Head of caudate nucleus (tissue), 42 donors: ENCODE measurements at regions not wholly inside any gene's neighbourhood (a gene's known extent, or its start where the extent isn't known, plus 50 kb on each side); places are given as distances from the start of the nearest gene placed in this dataset.
A peak's percentile ranks its signal among the peaks of the same experiment; 100 is the strongest.
"Not testable (repeated sequence)": the region's sequence is repeated elsewhere in the genome, so short reads cannot be mapped to it uniquely, and the experiment has no call there.

Experiments
- DNase-seq, 42 donors: peaks; one replicate each; pipeline versions ENCODE4 v3.0.0 to v3.0.0-alpha.2; 2020 to 2021; ENCODE audit warnings: mixed read lengths in 7 of 42
- intact Hi-C: fragments of 100-400 bp; cut with DNase I; formaldehyde crosslinking; loops from one replicate; pipeline ENCODE4 v1.15.0; 2022

GRCh38 chr3:18611991-18612390 is 186.9 kb upstream of the SATB1 start:
- intact Hi-C loops, result no loop called here
- DNase-seq, result no peak

- no peak for DNase-seq
- intact Hi-C loops, result no loop called here
Observed at GRCh38 chr3:18609187-18609586, 184.0 kb upstream of the SATB1 start.

- intact Hi-C loops, result no loop called here
- no peak for DNase-seq
Observed at GRCh38 chr3:18597919-18598318, 172.8 kb upstream of the SATB1 start.

- DNase-seq, result no peak
- intact Hi-C loops, result no loop called here
Observed at GRCh38 chr3:18593231-18593630, 168.1 kb upstream of the SATB1 start.

- DNase-seq, result no peak
- intact Hi-C loops, result no loop called here
Observed at GRCh38 chr3:18591120-18591519, 166.0 kb upstream of the SATB1 start.

- intact Hi-C loops, result no loop called here
- DNase-seq, result no peak
Observed at GRCh38 chr3:18586076-18586475, 160.9 kb upstream of the SATB1 start.

- DNase-seq, result no peak
- intact Hi-C loops, result no loop called here
Observed at GRCh38 chr3:18585004-18585968, 160.1 kb upstream of the SATB1 start.

GRCh38 chr3:18580268-18580667 is 155.1 kb upstream of the SATB1 start:
- DNase-seq, result peak in 2 of 42 donors; percentile 2 to 15
- intact Hi-C loops, result no loop called here

- intact Hi-C loops, result no loop called here
- no peak for DNase-seq
Observed at GRCh38 chr3:18579661-18580060, 154.5 kb upstream of the SATB1 start.

GRCh38 chr3:18575573-18575972 is 150.4 kb upstream of the SATB1 start:
- intact Hi-C loops, result no loop called here
- no peak for DNase-seq

GRCh38 chr3:18572809-18573208 is 147.7 kb upstream of the SATB1 start:
- DNase-seq, result no peak
- intact Hi-C loops, result no loop called here

- no peak for DNase-seq
- intact Hi-C loops, result no loop called here
Observed at GRCh38 chr3:18567293-18567692, 142.2 kb upstream of the SATB1 start.

- DNase-seq, result no peak
- intact Hi-C loops, result no loop called here
Observed at GRCh38 chr3:18562364-18563154, 137.4 kb upstream of the SATB1 start.

GRCh38 chr3:18559331-18559842 is 134.2 kb upstream of the SATB1 start:
- DNase-seq, result peak in 14 of 42 donors; percentile 2 to 46 (median 9)
- intact Hi-C loops, result no loop called here

GRCh38 chr3:18558507-18558906 is 133.4 kb upstream of the SATB1 start:
- no peak for DNase-seq
- intact Hi-C loops, result no loop called here

- DNase-seq, result no peak
- intact Hi-C loops, result no loop called here
Observed at GRCh38 chr3:18557216-18557615, 132.1 kb upstream of the SATB1 start.

- DNase-seq, result no peak
- intact Hi-C loops, result no loop called here
Observed at GRCh38 chr3:18556503-18557135, 131.5 kb upstream of the SATB1 start.

GRCh38 chr3:18556001-18556408 is 130.9 kb upstream of the SATB1 start:
- intact Hi-C loops, result no loop called here
- DNase-seq, result no peak

- intact Hi-C loops, DNase-seq: not testable (repeated sequence)
Observed at GRCh38 chr3:18552579-18553105, 127.5 kb upstream of the SATB1 start.
